Left ventricle myocardium inferior (tissue), 1 donor: ENCODE measurements at regions not wholly inside any gene's neighbourhood (a gene's known extent, or its start where the extent isn't known, plus 50 kb on each side); places are given as distances from the start of the nearest gene placed in this dataset.

Source experiments
- DNase-seq: peaks from one replicate; pipeline ENCODE4 v3.0.0-alpha.2; 2020
- H3K27ac ChIP-seq: fragments of 200-600 bp; replicated peaks from 2 replicates; pipeline ENCODE4 v1.8.0; 2021
- H3K27me3 ChIP-seq: fragments of 200-600 bp; 2 replicates; pipeline ENCODE4 v1.8.0; 2021; ENCODE audit warnings: low read depth
- H3K36me3 ChIP-seq: fragments of 200-600 bp; 2 replicates; pipeline ENCODE4 v1.8.0; 2021
- H3K4me1 ChIP-seq: fragments of 200-600 bp; 2 replicates; pipeline ENCODE4 v1.8.0; 2021
- H3K4me3 ChIP-seq: fragments of 200-600 bp; 2 replicates; pipeline ENCODE4 v1.8.0; 2021; ENCODE audit warnings: mild to moderate bottlenecking, moderate library complexity
- H3K9me3 ChIP-seq: fragments of 200-600 bp; replicated peaks from 2 replicates; pipeline ENCODE4 v1.8.0; 2021
- CTCF ChIP-seq: fragments of 200-600 bp; IDR thresholded peaks from 2 replicates; pipeline ENCODE4 v1.8.0; 2021; ENCODE audit warnings: antibody characterized with exemption, mild to moderate bottlenecking, borderline replicate concordance
- intact Hi-C: fragments of 100-400 bp; cut with micrococcal nuclease; formaldehyde crosslinking; loops from one replicate; pipeline ENCODE4 v1.11.0; 2022
- donor health status: DM: no; HTN: yes; CAD: no; lungs with severe emphysema.

DNA sequence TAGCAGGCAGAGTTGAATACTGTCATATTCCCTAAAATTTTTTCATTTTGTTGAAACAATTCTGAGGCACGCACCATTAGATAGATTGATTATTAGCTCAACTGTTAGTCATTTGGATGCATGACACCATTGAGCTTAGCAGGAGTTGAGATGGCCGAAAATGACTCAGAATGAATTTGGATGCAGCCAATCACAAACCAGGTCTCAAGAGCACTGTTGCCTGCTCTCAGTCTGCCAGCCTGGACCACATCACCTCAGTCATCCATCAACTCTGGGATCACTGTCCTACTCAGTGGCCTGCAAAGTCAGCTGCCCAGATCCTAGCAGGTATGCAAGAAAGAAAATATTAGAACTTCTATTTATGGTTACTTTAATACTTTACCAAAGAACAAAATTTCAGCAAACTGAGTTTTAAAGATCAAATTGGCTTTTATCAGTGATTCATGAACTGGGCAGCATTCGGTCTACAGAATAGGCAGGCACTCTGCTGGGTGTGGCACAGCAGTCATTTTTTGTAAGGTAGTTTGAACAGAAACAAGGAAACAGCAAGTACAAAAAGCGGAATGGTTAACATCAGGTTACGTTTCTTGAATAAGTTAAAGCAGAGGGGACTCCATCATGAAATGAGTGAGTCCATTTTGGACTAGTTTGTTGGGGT, 152.7 kb upstream of the ARHGAP28 start:
- no peak for TF ChIP-seq CTCF
- H3K27me3 ChIP-seq = no peaks in the 10 kb centered on the region
- intact Hi-C loops = no loop called here
- H3K4me1 ChIP-seq = no peaks in the 10 kb centered on the region
- no peaks in the 10 kb centered on the region for H3K9me3 ChIP-seq
- no peaks in the 10 kb centered on the region for H3K36me3 ChIP-seq
- H3K4me3 ChIP-seq = no peak overlapping the region
- DNase-seq = no peak
- H3K27ac ChIP-seq = no peak overlapping the region

DNA sequence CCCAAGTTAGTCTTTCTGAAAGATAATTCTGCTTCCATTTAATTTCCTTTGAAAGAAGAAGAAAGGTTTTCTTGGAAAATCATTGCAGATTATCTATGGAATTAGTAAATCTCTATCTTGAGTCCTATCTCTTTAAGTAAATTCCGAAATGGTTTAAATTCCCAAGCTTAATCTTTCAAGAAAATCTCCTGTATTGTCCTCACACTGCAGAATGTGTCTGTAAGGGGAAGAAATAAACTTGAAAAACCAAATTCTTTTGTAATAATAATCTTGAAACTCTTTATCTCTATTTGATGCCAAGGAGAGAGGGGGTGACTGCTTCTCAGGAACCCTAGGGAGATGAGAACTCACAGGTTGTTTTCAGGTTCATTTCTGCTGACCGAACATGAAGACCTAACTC, 150.8 kb upstream of the ARHGAP28 start:
- no peaks in the 10 kb centered on the region for H3K36me3 ChIP-seq
- no peaks in the 10 kb centered on the region for H3K27me3 ChIP-seq
- intact Hi-C loops = no loop called here

DNA sequence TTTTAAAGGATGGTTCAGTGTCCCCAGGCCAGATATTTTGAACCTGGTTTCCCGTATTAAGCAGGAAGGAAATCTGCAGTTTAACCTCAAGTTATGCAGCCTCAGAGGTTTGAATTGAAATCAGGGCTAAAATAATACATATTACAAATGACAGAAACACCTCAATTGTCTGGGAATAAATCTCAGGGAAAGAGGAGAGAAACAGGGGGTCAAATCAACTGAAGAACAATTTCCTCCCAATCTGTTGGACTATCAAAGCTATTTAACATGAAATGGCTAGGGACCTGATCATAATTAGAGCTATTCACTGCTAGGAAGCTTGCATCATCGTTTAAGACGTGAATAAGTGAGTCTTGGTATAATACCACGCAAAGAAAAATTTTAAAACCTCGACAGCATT, 150.0 kb upstream of the ARHGAP28 start:
- intact Hi-C loops = no loop called here
- H3K36me3 ChIP-seq = no peaks in the 10 kb centered on the region
- DNase-seq = no peak
- H3K27me3 ChIP-seq = no peaks in the 10 kb centered on the region
- no peak overlapping the region for H3K27ac ChIP-seq
- H3K4me3 ChIP-seq = no peak overlapping the region
- no peak for TF ChIP-seq CTCF
- no peaks in the 10 kb centered on the region for H3K4me1 ChIP-seq
- H3K9me3 ChIP-seq = peaks cover 16% of the 10 kb centered on the region

More for the DNA sequence above, 150.8 kb upstream of the ARHGAP28 start:
- no peak for TF ChIP-seq CTCF
- Histone ChIP-seq H3K4me3 (no peak overlapping the region), H3K9me3 (peaks cover 8% of the 10 kb centered on the region), H3K4me1 (no peaks in the 10 kb centered on the region), H3K27ac (no peak overlapping the region)
- DNase-seq = no peak

DNA sequence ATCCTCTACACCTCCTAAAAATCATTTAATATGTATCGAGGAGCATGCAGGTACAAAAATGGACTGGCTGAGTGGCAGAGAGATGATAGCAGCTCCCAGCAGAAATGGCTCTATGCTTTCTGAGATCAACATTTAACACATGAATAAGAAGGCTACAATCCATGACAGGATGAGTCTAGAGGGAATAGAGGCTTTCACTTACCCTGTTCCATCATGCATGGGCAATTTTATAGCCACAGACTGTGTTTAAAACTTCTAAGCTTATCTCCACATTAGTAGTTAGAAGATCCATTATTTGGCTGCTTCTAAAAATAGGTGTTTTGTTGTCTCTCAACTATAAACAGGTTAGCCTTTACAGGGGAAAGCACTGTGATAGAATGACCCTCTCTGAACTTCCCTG, 149.1 kb upstream of the ARHGAP28 start:
- peaks cover 18% of the 10 kb centered on the region for H3K9me3 ChIP-seq
- no peak for DNase-seq
- intact Hi-C loops = no loop called here
- H3K27me3 ChIP-seq = no peaks in the 10 kb centered on the region
- no peaks in the 10 kb centered on the region for H3K36me3 ChIP-seq
- no peak for TF ChIP-seq CTCF
- no peak overlapping the region for H3K4me3 ChIP-seq
- H3K27ac ChIP-seq = no peak overlapping the region
- no peaks in the 10 kb centered on the region for H3K4me1 ChIP-seq

DNA sequence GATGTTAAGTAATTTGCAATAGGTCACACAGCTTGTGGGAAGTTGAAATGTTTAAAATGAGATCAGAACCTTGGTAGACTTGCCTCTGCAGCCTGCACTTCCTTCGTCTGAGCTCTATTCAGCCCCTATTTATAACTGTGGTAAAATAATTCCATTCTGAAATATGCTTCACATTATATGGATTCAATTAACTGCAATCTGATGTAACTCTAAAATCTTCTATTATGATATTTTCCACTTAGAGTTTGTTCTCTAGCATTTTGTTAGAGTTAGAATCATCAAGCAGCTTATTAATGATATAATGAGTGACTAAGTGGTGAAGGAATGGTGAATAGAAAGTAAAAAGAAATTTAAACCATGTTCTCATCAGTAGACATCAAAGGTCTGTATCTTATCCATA, 139.6 kb upstream of the ARHGAP28 start:
- Histone ChIP-seq H3K4me3 (no peak overlapping the region), H3K36me3 (no peaks in the 10 kb centered on the region), H3K27ac (no peak overlapping the region), H3K4me1 (no peaks in the 10 kb centered on the region), H3K9me3 (no peaks in the 10 kb centered on the region), H3K27me3 (no peaks in the 10 kb centered on the region)
- intact Hi-C loops = no loop called here
- no peak for TF ChIP-seq CTCF
- DNase-seq = no peak
